WTC11 (cell line): ENCODE measurements at regions not wholly inside any gene's neighbourhood (a gene's known extent, or its start where the extent isn't known, plus 50 kb on each side); places are given as distances from the start of the nearest gene placed in this dataset.

Source experiments
- ATAC-seq: fragments of 200-7000 bp; cut with Tn5 transposase; 2 replicates; pipeline ENCODE4 v1.10.0; 2021; ENCODE audit warnings: mild to moderate bottlenecking, moderate library complexity
- CTCF ChIA-PET: fragments of 300-600 bp; sonication (Branson Sonifier 250); formaldehyde crosslinking; loops from one replicate; lab custom pipeline; 2021; ENCODE audit warnings: antibody characterized with exemption; lab: Charles Lee
- POLR2A ChIA-PET: fragments of 350-600 bp; sonication (Branson Sonifier 250); formaldehyde crosslinking; loops from one replicate; lab custom pipeline; 2021; ENCODE audit warnings: antibody characterized with exemption; lab: Charles Lee
- DNase-seq: peaks from one replicate; pipeline ENCODE4 v3.0.0; 2021; ENCODE audit warnings: low spot score
- H3K27ac Mint-ChIP-seq: 2 replicates; pipeline ENCODE4 v1.8.0; 2021; ENCODE audit warnings: mixed read lengths
- H3K27me3 Mint-ChIP-seq: 2 replicates; pipeline ENCODE4 v1.8.0; 2021; ENCODE audit warnings: low read depth, mild to moderate bottlenecking, moderate library complexity, mixed read lengths
- H3K36me3 Mint-ChIP-seq: 2 replicates; pipeline ENCODE4 v1.8.0; 2021; ENCODE audit warnings: mixed read lengths
- H3K4me1 Mint-ChIP-seq: 2 replicates; pipeline ENCODE4 v1.8.0; 2022; ENCODE audit warnings: mixed read lengths
- H3K4me3 Mint-ChIP-seq: 2 replicates; pipeline ENCODE4 v1.8.0; 2021; ENCODE audit warnings: mild to moderate bottlenecking, moderate library complexity, mixed read lengths
- H3K9me3 Mint-ChIP-seq: 2 replicates; pipeline ENCODE4 v1.8.0; 2021; ENCODE audit warnings: mixed read lengths
- ATF3 ChIP-seq: sonication (generic); formaldehyde crosslinking; conservative IDR thresholded peaks from 2 replicates; pipeline ENCODE4 v1.8.1; 2022; ENCODE audit warnings: mild to moderate bottlenecking, missing genetic modification reagents
- CBFB ChIP-seq: sonication (generic); formaldehyde crosslinking; IDR thresholded peaks from 2 replicates; pipeline ENCODE4 v1.8.1; 2022; ENCODE audit warnings: mild to moderate bottlenecking, low read depth, missing genetic modification reagents
- E2F5 ChIP-seq: sonication (generic); formaldehyde crosslinking; IDR thresholded peaks from 2 replicates; pipeline ENCODE4 v1.8.1; 2022; ENCODE audit warnings: mild to moderate bottlenecking, moderate library complexity, missing genetic modification reagents
- EMX1 ChIP-seq: fragments of 250-450 bp; sonication (Bioruptor Pico); IDR thresholded peaks from 2 replicates; pipeline ENCODE4 v1.8.0; 2021; ENCODE audit warnings: mild to moderate bottlenecking
- ETV6 ChIP-seq: sonication (generic); formaldehyde crosslinking; IDR thresholded peaks from 2 replicates; pipeline ENCODE4 v1.8.1; 2022; ENCODE audit warnings: mild to moderate bottlenecking, missing genetic modification reagents
- FOXJ3 ChIP-seq: sonication (generic); formaldehyde crosslinking; IDR thresholded peaks from 2 replicates; pipeline ENCODE4 v1.9.0; 2021; ENCODE audit warnings: missing genetic modification reagents, mild to moderate bottlenecking, borderline replicate concordance
- FOXK1 ChIP-seq: sonication (generic); formaldehyde crosslinking; IDR thresholded peaks from 2 replicates; pipeline ENCODE4 v1.8.0; 2022; ENCODE audit warnings: mild to moderate bottlenecking, moderate library complexity, missing genetic modification reagents
- GRHL2 ChIP-seq: fragments of 250-450 bp; sonication (Bioruptor Pico); IDR thresholded peaks from 2 replicates; pipeline ENCODE4 v1.8.0; 2022; ENCODE audit warnings: mild to moderate bottlenecking, moderate library complexity; ENCODE audit not compliant: insufficient replicate concordance, severe bottlenecking
- HMGA2 ChIP-seq: fragments of 250-450 bp; sonication (Bioruptor Pico); IDR thresholded peaks from 2 replicates; pipeline ENCODE4 v1.4.0; 2021; ENCODE audit warnings: mild to moderate bottlenecking, moderate library complexity
- NFYB ChIP-seq: sonication (generic); formaldehyde crosslinking; conservative IDR thresholded peaks from 2 replicates; pipeline ENCODE4 v1.8.0; 2022; ENCODE audit warnings: low read depth, missing genetic modification reagents
- NR2C2 ChIP-seq: sonication (generic); formaldehyde crosslinking; IDR thresholded peaks from 2 replicates; pipeline ENCODE4 v1.8.0; 2022; ENCODE audit warnings: mild to moderate bottlenecking, missing genetic modification reagents
- PREB ChIP-seq: sonication (generic); formaldehyde crosslinking; IDR thresholded peaks from 2 replicates; pipeline ENCODE4 v1.8.1; 2022; ENCODE audit warnings: mild to moderate bottlenecking, missing genetic modification reagents, moderate library complexity, borderline replicate concordance
- RORB ChIP-seq: fragments of 250-450 bp; sonication (Bioruptor Pico); IDR thresholded peaks from 2 replicates; pipeline ENCODE4 v1.9.0; 2021; ENCODE audit warnings: mild to moderate bottlenecking
- SMAD3 ChIP-seq: sonication (generic); formaldehyde crosslinking; IDR thresholded peaks from 2 replicates; pipeline ENCODE4 v1.8.0; 2022; ENCODE audit warnings: missing genetic modification reagents, mild to moderate bottlenecking, borderline replicate concordance
- SMAD4 ChIP-seq: sonication (generic); formaldehyde crosslinking; IDR thresholded peaks from 2 replicates; pipeline ENCODE4 v1.8.0; 2022; ENCODE audit warnings: mild to moderate bottlenecking, missing genetic modification reagents
- SP1 ChIP-seq: sonication (generic); formaldehyde crosslinking; conservative IDR thresholded peaks from 2 replicates; pipeline ENCODE4 v1.8.1; 2022; ENCODE audit warnings: missing genetic modification reagents
- TEAD1 ChIP-seq: sonication (generic); formaldehyde crosslinking; IDR thresholded peaks from 2 replicates; pipeline ENCODE4 v1.8.0; 2022; ENCODE audit warnings: mild to moderate bottlenecking, missing genetic modification reagents
- ZSCAN18 ChIP-seq: fragments of 250-450 bp; sonication (Bioruptor Pico); IDR thresholded peaks from 2 replicates; pipeline ENCODE4 v2.1.2; 2022; ENCODE audit warnings: mild to moderate bottlenecking, moderate library complexity
- TF ChIP-seq, protein P1 (sequence below): sonication (generic); formaldehyde crosslinking; IDR thresholded peaks from 2 replicates; pipeline ENCODE4 v1.8.1; 2023; ENCODE audit warnings: mild to moderate bottlenecking, missing genetic modification reagents, moderate library complexity
- TF ChIP-seq, protein P2 (sequence below): sonication (generic); formaldehyde crosslinking; conservative IDR thresholded peaks from 2 replicates; pipeline ENCODE4 v1.8.1; 2023; ENCODE audit warnings: mild to moderate bottlenecking, low read depth, missing genetic modification reagents, moderate library complexity
- TF ChIP-seq, protein P3 (sequence below): sonication (generic); formaldehyde crosslinking; IDR thresholded peaks from 2 replicates; pipeline ENCODE4 v1.8.1; 2022; ENCODE audit warnings: low read depth, mild to moderate bottlenecking, moderate library complexity, missing genetic modification reagents, borderline replicate concordance
- TF ChIP-seq, protein P4 (sequence below): sonication (generic); formaldehyde crosslinking; IDR thresholded peaks from 2 replicates; pipeline ENCODE4 v1.8.0; 2022; ENCODE audit warnings: mild to moderate bottlenecking, missing genetic modification reagents
- TF ChIP-seq, protein P5 (sequence below): sonication (generic); formaldehyde crosslinking; IDR thresholded peaks from 2 replicates; pipeline ENCODE4 v1.8.0; 2022; ENCODE audit warnings: mild to moderate bottlenecking, missing genetic modification reagents
- TF ChIP-seq, protein P6 (sequence below): sonication (generic); formaldehyde crosslinking; IDR thresholded peaks from 2 replicates; pipeline ENCODE4 v1.8.1; 2023; ENCODE audit warnings: mild to moderate bottlenecking, missing genetic modification reagents, moderate library complexity

- peaks cover 73% of the 10 kb centered on the region for H3K9me3 Mint-ChIP-seq
- TF ChIP-seq, protein P1, sequence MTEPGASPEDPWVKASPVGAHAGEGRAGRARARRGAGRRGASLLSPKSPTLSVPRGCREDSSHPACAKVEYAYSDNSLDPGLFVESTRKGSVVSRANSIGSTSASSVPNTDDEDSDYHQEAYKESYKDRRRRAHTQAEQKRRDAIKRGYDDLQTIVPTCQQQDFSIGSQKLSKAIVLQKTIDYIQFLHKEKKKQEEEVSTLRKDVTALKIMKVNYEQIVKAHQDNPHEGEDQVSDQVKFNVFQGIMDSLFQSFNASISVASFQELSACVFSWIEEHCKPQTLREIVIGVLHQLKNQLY (CRISPR knock-in tag) = no peak
- no peak for TF ChIP-seq FOXJ3 (CRISPR knock-in tag)
- no peak for TF ChIP-seq E2F5 (CRISPR knock-in tag)
- TF ChIP-seq FOXK1 = no peak
- no peak for TF ChIP-seq NR2C2 (CRISPR knock-in tag)
- TF ChIP-seq, protein P2, sequence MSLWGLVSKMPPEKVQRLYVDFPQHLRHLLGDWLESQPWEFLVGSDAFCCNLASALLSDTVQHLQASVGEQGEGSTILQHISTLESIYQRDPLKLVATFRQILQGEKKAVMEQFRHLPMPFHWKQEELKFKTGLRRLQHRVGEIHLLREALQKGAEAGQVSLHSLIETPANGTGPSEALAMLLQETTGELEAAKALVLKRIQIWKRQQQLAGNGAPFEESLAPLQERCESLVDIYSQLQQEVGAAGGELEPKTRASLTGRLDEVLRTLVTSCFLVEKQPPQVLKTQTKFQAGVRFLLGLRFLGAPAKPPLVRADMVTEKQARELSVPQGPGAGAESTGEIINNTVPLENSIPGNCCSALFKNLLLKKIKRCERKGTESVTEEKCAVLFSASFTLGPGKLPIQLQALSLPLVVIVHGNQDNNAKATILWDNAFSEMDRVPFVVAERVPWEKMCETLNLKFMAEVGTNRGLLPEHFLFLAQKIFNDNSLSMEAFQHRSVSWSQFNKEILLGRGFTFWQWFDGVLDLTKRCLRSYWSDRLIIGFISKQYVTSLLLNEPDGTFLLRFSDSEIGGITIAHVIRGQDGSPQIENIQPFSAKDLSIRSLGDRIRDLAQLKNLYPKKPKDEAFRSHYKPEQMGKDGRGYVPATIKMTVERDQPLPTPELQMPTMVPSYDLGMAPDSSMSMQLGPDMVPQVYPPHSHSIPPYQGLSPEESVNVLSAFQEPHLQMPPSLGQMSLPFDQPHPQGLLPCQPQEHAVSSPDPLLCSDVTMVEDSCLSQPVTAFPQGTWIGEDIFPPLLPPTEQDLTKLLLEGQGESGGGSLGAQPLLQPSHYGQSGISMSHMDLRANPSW (CRISPR knock-in tag) = no peak
- TF ChIP-seq, protein P3, sequence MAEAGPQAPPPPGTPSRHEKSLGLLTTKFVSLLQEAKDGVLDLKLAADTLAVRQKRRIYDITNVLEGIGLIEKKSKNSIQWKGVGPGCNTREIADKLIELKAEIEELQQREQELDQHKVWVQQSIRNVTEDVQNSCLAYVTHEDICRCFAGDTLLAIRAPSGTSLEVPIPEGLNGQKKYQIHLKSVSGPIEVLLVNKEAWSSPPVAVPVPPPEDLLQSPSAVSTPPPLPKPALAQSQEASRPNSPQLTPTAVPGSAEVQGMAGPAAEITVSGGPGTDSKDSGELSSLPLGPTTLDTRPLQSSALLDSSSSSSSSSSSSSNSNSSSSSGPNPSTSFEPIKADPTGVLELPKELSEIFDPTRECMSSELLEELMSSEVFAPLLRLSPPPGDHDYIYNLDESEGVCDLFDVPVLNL (CRISPR knock-in tag) = no peak
- TF ChIP-seq ETV6 = no peak
- TF ChIP-seq ZSCAN18 (CRISPR knock-in tag) = no peak
- no peak for TF ChIP-seq EMX1 (CRISPR knock-in tag)
- no peaks in the 10 kb centered on the region for H3K4me1 Mint-ChIP-seq
- no peak overlapping the region for H3K4me3 Mint-ChIP-seq
- H3K27ac Mint-ChIP-seq = no peak overlapping the region
- DNase-seq = no peak
- ATAC-seq = no peak
- ChIA-PET CTCF (no interaction called here), POLR2A (no interaction called here)
- peaks cover 60% of the 10 kb centered on the region for H3K36me3 Mint-ChIP-seq
- no peaks in the 10 kb centered on the region; the same call in 1 of the 2 replicates for H3K27me3 Mint-ChIP-seq
These were observed 876.6 kb downstream of the DCDC2C start for GRCh38 chr2:4579977-4580376.

DNA sequence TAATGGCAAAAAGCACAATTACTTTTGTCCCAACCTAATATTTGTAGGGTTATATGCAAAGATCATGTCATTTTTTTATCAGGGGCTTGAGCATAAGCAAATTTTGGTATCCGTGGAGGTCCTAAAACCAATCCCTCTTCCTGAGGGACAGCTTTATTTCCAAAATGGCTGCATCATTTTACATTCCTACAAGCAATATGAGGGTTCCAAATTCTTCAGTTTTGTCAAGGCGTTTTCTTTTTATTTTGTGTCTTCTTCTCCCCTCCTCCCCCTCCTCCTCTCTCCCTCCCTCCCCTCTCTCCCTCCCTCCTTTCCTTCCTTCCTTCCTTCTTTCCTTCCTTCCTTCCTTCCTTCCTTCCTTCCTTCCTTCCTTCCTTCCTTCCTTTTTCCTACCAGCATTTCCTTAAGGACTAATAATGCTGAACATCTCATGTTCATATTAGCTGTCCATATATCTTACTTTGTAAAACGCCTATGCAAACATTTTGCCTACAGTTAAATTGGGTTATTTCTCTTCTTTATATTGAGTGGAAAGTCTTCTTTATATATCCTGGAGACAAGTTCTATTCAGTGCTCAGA, 881.8 kb downstream of the DCDC2C start:
- ChIA-PET POLR2A (no interaction called here), CTCF (no interaction called here)
- Mint-ChIP-seq H3K4me1 (no peaks in the 10 kb centered on the region), H3K4me3 (no peak overlapping the region), H3K36me3 (peaks cover 54% of the 10 kb centered on the region), H3K27ac (no peak overlapping the region), H3K9me3 (peaks cover 76% of the 10 kb centered on the region), H3K27me3 (no peaks in the 10 kb centered on the region; the same call in 1 of the 2 replicates)
- DNase-seq = no peak
- no peak for ATAC-seq
- TF ChIP-seq, protein P4, sequence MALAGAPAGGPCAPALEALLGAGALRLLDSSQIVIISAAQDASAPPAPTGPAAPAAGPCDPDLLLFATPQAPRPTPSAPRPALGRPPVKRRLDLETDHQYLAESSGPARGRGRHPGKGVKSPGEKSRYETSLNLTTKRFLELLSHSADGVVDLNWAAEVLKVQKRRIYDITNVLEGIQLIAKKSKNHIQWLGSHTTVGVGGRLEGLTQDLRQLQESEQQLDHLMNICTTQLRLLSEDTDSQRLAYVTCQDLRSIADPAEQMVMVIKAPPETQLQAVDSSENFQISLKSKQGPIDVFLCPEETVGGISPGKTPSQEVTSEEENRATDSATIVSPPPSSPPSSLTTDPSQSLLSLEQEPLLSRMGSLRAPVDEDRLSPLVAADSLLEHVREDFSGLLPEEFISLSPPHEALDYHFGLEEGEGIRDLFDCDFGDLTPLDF = no peak
- TF ChIP-seq SMAD3 (CRISPR knock-in tag) (no peak), GRHL2 (no peak), NFYB (CRISPR knock-in tag) (no peak), RORB (CRISPR knock-in tag) (no peak), TEAD1 (CRISPR knock-in tag) (no peak), CBFB (CRISPR knock-in tag) (no peak), PREB (CRISPR knock-in tag) (no peak), HMGA2 (CRISPR knock-in tag) (no peak), NR2C2 (CRISPR knock-in tag) (no peak), ATF3 (CRISPR knock-in tag) (no peak), SMAD4 (CRISPR knock-in tag) (no peak), SP1 (CRISPR knock-in tag) (no peak)
- TF ChIP-seq, protein P5, sequence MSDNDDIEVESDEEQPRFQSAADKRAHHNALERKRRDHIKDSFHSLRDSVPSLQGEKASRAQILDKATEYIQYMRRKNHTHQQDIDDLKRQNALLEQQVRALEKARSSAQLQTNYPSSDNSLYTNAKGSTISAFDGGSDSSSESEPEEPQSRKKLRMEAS (CRISPR knock-in tag) = no peak
- TF ChIP-seq, protein P6, sequence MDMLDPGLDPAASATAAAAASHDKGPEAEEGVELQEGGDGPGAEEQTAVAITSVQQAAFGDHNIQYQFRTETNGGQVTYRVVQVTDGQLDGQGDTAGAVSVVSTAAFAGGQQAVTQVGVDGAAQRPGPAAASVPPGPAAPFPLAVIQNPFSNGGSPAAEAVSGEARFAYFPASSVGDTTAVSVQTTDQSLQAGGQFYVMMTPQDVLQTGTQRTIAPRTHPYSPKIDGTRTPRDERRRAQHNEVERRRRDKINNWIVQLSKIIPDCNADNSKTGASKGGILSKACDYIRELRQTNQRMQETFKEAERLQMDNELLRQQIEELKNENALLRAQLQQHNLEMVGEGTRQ (CRISPR knock-in tag) = no peak
